ENCODE measurements at regions not wholly inside any gene's neighbourhood (a gene's known extent, or its start where the extent isn't known, plus 50 kb on each side); places are given as distances from the start of the nearest gene placed in this dataset.

- H3K27ac ChIP-seq, result no peak overlapping the region
- TF ChIP-seq CTCF (IDR thresholded peaks at IDR 0.05) (no peak), ZFX (IDR thresholded peaks at IDR 0.05; ENCODE audit: borderline replicate concordance) (no peak)
These were observed 53.8 kb upstream of the ASB18 start for GRCh38 chr2:236317938-236318396.

- no peak overlapping the region for H3K27ac ChIP-seq
- TF ChIP-seq CTCF (IDR thresholded peaks at IDR 0.05) (no peak), ZFX (IDR thresholded peaks at IDR 0.05; ENCODE audit: borderline replicate concordance) (no peak)
These were observed 54.2 kb upstream of the ASB18 start for GRCh38 chr2:236318401-236318800.

GRCh38 chr2:236319036-236319435 lies 54.8 kb upstream of the ASB18 start:
- H3K27ac ChIP-seq, result no peak overlapping the region
- no peak for TF ChIP-seq ZFX (IDR thresholded peaks at IDR 0.05; ENCODE audit: borderline replicate concordance)
- 0 out of 2 replicates have a peak, but pooled peaks have one; percentile 18 for TF ChIP-seq CTCF (IDR thresholded peaks at IDR 0.05)

GRCh38 chr2:236321415-236321814 lies 57.2 kb upstream of the ASB18 start:
- TF ChIP-seq CTCF (IDR thresholded peaks at IDR 0.05) (no peak), ZFX (IDR thresholded peaks at IDR 0.05; ENCODE audit: borderline replicate concordance) (no peak)
- H3K27ac ChIP-seq, result no peak overlapping the region

GRCh38 chr2:236333417-236334121 lies 69.4 kb upstream of the ASB18 start:
- TF ChIP-seq CTCF (IDR thresholded peaks at IDR 0.05) (no peak), ZFX (IDR thresholded peaks at IDR 0.05; ENCODE audit: borderline replicate concordance) (no peak)
- no peak overlapping the region for H3K27ac ChIP-seq

- TF ChIP-seq CTCF (IDR thresholded peaks at IDR 0.05) (no peak), ZFX (IDR thresholded peaks at IDR 0.05; ENCODE audit: borderline replicate concordance) (no peak)
- H3K27ac ChIP-seq, result no peak overlapping the region
These were observed 70.1 kb upstream of the ASB18 start for GRCh38 chr2:236334122-236334876.
